ENCODE measurements at regions not wholly inside any gene's neighbourhood (a gene's known extent, or its start where the extent isn't known, plus 50 kb on each side); places are given as distances from the start of the nearest gene placed in this dataset.

DNA sequence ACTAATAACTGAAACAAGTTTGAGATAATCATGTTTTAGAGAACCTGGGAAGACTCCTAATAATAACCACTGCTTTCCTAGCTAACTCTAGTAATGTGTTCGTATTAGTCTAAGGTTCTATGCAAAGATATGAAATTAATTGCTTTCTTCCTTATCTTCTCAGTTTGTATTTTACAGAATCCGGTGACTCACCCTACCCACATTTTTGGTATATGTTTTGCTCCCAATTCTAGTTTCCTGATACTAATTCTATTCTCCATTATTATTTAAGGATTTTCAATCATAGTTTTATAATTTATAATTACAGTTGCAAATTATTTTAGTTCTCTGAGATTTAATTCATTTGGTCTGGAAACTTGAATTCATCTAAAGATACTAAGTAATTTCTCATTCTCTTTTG lies 394.6 kb upstream of the SETBP1 start:
- no peak for DNase-seq
- no peak for TF ChIP-seq CTCF (IDR thresholded peaks at IDR 0.05)
- no peak overlapping the region for H3K27ac ChIP-seq
- no peaks in the 10 kb centered on the region for H3K9me3 ChIP-seq
- no peaks in the 10 kb centered on the region for H3K36me3 ChIP-seq
- H3K4me3 ChIP-seq = no peak overlapping the region
- no peaks in the 10 kb centered on the region for H3K27me3 ChIP-seq
- no peaks in the 10 kb centered on the region for H3K4me1 ChIP-seq

- Histone ChIP-seq H3K36me3 (no peaks in the 10 kb centered on the region), H3K9me3 (no peaks in the 10 kb centered on the region), H3K27me3 (no peaks in the 10 kb centered on the region), H3K4me1 (no peaks in the 10 kb centered on the region), H3K27ac (no peak overlapping the region), H3K4me3 (no peak overlapping the region)
- no peak for TF ChIP-seq POLR2A (IDR thresholded peaks at IDR 0.05)
- TF ChIP-seq CTCF (IDR thresholded peaks at IDR 0.05) = no peak
- no peak for DNase-seq
These were observed 390.2 kb upstream of the SETBP1 start for GRCh38 chr18:44290366-44290977.

GRCh38 chr18:44298566-44298965 lies 382.1 kb upstream of the SETBP1 start:
- DNase-seq = no peak
- TF ChIP-seq CTCF (IDR thresholded peaks at IDR 0.05) (no peak), POLR2A (IDR thresholded peaks at IDR 0.05) (no peak)
- Histone ChIP-seq H3K36me3 (no peaks in the 10 kb centered on the region), H3K4me3 (no peak overlapping the region), H3K4me1 (no peaks in the 10 kb centered on the region), H3K27ac (no peak overlapping the region), H3K27me3 (no peaks in the 10 kb centered on the region), H3K9me3 (no peaks in the 10 kb centered on the region)

- no peak for TF ChIP-seq POLR2A (IDR thresholded peaks at IDR 0.05)
- no peak for TF ChIP-seq CTCF (IDR thresholded peaks at IDR 0.05)
- no peaks in the 10 kb centered on the region for H3K9me3 ChIP-seq
- no peak overlapping the region for H3K27ac ChIP-seq
- no peak overlapping the region for H3K4me3 ChIP-seq
- no peak for DNase-seq
- H3K27me3 ChIP-seq = no peaks in the 10 kb centered on the region
- H3K36me3 ChIP-seq = no peaks in the 10 kb centered on the region
- no peaks in the 10 kb centered on the region for H3K4me1 ChIP-seq
These were observed 371.5 kb upstream of the SETBP1 start for GRCh38 chr18:44309185-44309584.

- Histone ChIP-seq H3K36me3 (no peaks in the 10 kb centered on the region), H3K4me1 (no peaks in the 10 kb centered on the region), H3K27me3 (no peaks in the 10 kb centered on the region), H3K9me3 (no peaks in the 10 kb centered on the region), H3K27ac (no peak overlapping the region), H3K4me3 (no peak overlapping the region)
- TF ChIP-seq CTCF (IDR thresholded peaks at IDR 0.05) (no peak), POLR2A (IDR thresholded peaks at IDR 0.05) (no peak)
- no peak for DNase-seq
These were observed 359.8 kb upstream of the SETBP1 start for GRCh38 chr18:44320619-44321460.

Measured in Peyer's patch (tissue), 4 donors.